ENCODE measurements at regions not wholly inside any gene's neighbourhood (a gene's known extent, or its start where the extent isn't known, plus 50 kb on each side); places are given as distances from the start of the nearest gene placed in this dataset.

DNA sequence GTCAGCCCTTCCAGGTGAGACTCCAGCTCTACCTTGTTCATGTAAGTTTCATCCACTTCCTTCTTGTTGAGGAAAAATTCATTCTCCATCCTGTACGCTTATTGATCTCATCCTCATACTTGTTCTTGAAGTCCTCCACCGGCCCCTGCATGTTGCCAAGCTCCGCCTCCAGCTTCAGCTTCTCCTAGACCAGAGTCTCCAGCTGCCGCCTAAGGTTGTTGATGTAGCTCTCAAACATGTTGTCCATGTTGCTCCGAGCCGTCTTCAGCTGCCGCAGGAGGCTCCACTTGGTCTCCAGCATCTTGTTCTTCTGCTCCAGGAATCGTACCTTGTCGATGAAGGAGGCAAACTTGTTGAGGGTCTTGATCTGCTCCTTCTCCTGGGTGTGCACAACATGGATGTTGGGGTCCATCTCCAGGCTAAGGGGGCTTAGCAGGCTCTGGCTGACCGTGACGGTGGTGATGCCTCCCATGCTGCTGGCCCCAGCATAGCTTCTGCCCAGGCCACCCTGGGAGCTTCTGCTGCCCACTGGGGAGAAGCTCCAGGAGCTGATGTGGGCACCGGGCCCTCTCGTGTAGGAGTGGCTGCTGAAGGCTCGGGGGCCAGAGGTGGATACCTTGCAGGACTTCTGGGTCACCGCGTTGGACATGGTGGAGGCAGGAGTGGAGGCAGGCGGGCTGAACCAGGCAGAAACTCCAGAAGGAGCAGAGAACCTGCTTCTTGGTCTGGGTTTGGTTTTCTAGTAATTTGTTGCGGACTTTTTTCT, 422.6 kb upstream of the ARPP21 start:
- Histone ChIP-seq H2AFZ (ENCODE audit: control insufficient read depth, low read depth, low read length) (no peak overlapping the region), H3K36me3 (ENCODE audit: control insufficient read depth in 2 of 2, insufficient read depth in 2 of 2, low read length in 1 of 2) (no peaks in the 10 kb centered on the region), H3K79me2 (ENCODE audit: control insufficient read depth, insufficient read depth, low read length) (no peaks in the 10 kb centered on the region), H3K4me1 (ENCODE audit: control insufficient read depth, insufficient read depth, low read length) (no peaks in the 10 kb centered on the region), H3K4me2 (ENCODE audit: control insufficient read depth, insufficient read depth) (no peak overlapping the region), H3K27ac (ENCODE audit: control insufficient read depth, insufficient read depth) (no peak overlapping the region), H3K27me3 (replicated peaks in 1 of 2; ENCODE audit: control insufficient read depth in 2 of 2, insufficient read depth in 2 of 2, low read length in 1 of 2) (no peaks in the 10 kb centered on the region), H4K20me1 (ENCODE audit: control insufficient read depth, insufficient read depth) (no peaks in the 10 kb centered on the region), H3K9ac (ENCODE audit: control insufficient read depth, insufficient read depth, low read length) (no peak overlapping the region), H3K9me3 (replicated peaks; ENCODE audit: control insufficient read depth, insufficient read depth, low read length) (no peaks in the 10 kb centered on the region), H3K4me3 (no peak overlapping the region)
- ATAC-seq: no peak
- intact Hi-C loops (cut with micrococcal nuclease; ENCODE audit: unreplicated experiment): no loop called here
- no TSS peak for BruUV-seq (replicated peaks)
- CTCF ChIA-PET: no interaction called here
- 18% methylated on average over 18 of the region's 18 CpGs for WGBS (ENCODE audit: insufficient coverage, insufficient replicate concordance, low lambda C conversion rate, missing lambda C conversion rate)
- POLR2A ChIA-PET: no interaction called here
- in situ Hi-C loops (cut with MboI): no loop called here
- no peak for FAIRE-seq
- SMC1A ChIA-PET (ENCODE audit: uncharacterized antibody, unreplicated experiment): no interaction called here
- RAD21 ChIA-PET (ENCODE audit: unreplicated experiment): no interaction called here
- no peak for DNase-seq (ENCODE audit: low read depth, low spot score)
- no peak for TF ChIP-seq GABPA (IDR thresholded peaks at IDR 0.05; ENCODE audit: low read depth)
- TF ChIP-seq RBBP5 (conservative IDR thresholded peaks at IDR 0.05): no peak
- TF ChIP-seq, protein P1, sequence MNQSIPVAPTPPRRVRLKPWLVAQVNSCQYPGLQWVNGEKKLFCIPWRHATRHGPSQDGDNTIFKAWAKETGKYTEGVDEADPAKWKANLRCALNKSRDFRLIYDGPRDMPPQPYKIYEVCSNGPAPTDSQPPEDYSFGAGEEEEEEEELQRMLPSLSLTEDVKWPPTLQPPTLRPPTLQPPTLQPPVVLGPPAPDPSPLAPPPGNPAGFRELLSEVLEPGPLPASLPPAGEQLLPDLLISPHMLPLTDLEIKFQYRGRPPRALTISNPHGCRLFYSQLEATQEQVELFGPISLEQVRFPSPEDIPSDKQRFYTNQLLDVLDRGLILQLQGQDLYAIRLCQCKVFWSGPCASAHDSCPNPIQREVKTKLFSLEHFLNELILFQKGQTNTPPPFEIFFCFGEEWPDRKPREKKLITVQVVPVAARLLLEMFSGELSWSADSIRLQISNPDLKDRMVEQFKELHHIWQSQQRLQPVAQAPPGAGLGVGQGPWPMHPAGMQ (IDR thresholded peaks at IDR 0.05; ENCODE audit: borderline replicate concordance): no peak
- TF ChIP-seq, protein P2, sequence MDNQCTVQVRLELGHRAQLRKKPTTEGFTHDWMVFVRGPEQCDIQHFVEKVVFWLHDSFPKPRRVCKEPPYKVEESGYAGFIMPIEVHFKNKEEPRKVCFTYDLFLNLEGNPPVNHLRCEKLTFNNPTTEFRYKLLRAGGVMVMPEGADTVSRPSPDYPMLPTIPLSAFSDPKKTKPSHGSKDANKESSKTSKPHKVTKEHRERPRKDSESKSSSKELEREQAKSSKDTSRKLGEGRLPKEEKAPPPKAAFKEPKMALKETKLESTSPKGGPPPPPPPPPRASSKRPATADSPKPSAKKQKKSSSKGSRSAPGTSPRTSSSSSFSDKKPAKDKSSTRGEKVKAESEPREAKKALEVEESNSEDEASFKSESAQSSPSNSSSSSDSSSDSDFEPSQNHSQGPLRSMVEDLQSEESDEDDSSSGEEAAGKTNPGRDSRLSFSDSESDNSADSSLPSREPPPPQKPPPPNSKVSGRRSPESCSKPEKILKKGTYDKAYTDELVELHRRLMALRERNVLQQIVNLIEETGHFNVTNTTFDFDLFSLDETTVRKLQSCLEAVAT (IDR thresholded peaks at IDR 0.05): no peak
- TF ChIP-seq, protein P3, sequence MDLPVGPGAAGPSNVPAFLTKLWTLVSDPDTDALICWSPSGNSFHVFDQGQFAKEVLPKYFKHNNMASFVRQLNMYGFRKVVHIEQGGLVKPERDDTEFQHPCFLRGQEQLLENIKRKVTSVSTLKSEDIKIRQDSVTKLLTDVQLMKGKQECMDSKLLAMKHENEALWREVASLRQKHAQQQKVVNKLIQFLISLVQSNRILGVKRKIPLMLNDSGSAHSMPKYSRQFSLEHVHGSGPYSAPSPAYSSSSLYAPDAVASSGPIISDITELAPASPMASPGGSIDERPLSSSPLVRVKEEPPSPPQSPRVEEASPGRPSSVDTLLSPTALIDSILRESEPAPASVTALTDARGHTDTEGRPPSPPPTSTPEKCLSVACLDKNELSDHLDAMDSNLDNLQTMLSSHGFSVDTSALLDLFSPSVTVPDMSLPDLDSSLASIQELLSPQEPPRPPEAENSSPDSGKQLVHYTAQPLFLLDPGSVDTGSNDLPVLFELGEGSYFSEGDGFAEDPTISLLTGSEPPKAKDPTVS (IDR thresholded peaks at IDR 0.05; ENCODE audit: low read depth, low read length): no peak
- no peak for TF ChIP-seq KLF5 (IDR thresholded peaks at IDR 0.05; ENCODE audit: partially characterized antibody)
- TF ChIP-seq, protein P4, sequence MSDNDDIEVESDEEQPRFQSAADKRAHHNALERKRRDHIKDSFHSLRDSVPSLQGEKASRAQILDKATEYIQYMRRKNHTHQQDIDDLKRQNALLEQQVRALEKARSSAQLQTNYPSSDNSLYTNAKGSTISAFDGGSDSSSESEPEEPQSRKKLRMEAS (IDR thresholded peaks at IDR 0.05; ENCODE audit: low read depth, low read length): no peak
- no peak for TF ChIP-seq HDAC6 (IDR thresholded peaks at IDR 0.05; ENCODE audit: unreplicated experiment)
- TF ChIP-seq JUNB (IDR thresholded peaks at IDR 0.05): no peak
- no peak for TF ChIP-seq MXI1 (IDR thresholded peaks at IDR 0.05; ENCODE audit: low read depth, low read length)
- TF ChIP-seq, protein P5, sequence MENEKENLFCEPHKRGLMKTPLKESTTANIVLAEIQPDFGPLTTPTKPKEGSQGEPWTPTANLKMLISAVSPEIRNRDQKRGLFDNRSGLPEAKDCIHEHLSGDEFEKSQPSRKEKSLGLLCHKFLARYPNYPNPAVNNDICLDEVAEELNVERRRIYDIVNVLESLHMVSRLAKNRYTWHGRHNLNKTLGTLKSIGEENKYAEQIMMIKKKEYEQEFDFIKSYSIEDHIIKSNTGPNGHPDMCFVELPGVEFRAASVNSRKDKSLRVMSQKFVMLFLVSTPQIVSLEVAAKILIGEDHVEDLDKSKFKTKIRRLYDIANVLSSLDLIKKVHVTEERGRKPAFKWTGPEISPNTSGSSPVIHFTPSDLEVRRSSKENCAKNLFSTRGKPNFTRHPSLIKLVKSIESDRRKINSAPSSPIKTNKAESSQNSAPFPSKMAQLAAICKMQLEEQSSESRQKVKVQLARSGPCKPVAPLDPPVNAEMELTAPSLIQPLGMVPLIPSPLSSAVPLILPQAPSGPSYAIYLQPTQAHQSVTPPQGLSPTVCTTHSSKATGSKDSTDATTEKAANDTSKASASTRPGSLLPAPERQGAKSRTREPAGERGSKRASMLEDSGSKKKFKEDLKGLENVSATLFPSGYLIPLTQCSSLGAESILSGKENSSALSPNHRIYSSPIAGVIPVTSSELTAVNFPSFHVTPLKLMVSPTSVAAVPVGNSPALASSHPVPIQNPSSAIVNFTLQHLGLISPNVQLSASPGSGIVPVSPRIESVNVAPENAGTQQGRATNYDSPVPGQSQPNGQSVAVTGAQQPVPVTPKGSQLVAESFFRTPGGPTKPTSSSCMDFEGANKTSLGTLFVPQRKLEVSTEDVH (IDR thresholded peaks at IDR 0.05; ENCODE audit: low read depth, partially characterized antibody): no peak
- TF ChIP-seq RAD51 (IDR thresholded peaks at IDR 0.05): no peak
- TF ChIP-seq FOS (IDR thresholded peaks at IDR 0.05; ENCODE audit: borderline replicate concordance, extremely low read depth, insufficient read length): no peak
- TF ChIP-seq SMAD5 (IDR thresholded peaks at IDR 0.05; ENCODE audit: low read depth): no peak
- TF ChIP-seq SP1 (IDR thresholded peaks at IDR 0.05; ENCODE audit: low read depth, low read length): no peak
- no peak for TF ChIP-seq SMC3 (IDR thresholded peaks at IDR 0.05; ENCODE audit: borderline replicate concordance, low read length)
- TF ChIP-seq EZH2 (IDR thresholded peaks at IDR 0.05; ENCODE audit: borderline replicate concordance, control insufficient read depth, low read depth, low read length): no peak
